ENCODE measurements at regions not wholly inside any gene's neighbourhood (a gene's known extent, or its start where the extent isn't known, plus 50 kb on each side); places are given as distances from the start of the nearest gene placed in this dataset.

DNA sequence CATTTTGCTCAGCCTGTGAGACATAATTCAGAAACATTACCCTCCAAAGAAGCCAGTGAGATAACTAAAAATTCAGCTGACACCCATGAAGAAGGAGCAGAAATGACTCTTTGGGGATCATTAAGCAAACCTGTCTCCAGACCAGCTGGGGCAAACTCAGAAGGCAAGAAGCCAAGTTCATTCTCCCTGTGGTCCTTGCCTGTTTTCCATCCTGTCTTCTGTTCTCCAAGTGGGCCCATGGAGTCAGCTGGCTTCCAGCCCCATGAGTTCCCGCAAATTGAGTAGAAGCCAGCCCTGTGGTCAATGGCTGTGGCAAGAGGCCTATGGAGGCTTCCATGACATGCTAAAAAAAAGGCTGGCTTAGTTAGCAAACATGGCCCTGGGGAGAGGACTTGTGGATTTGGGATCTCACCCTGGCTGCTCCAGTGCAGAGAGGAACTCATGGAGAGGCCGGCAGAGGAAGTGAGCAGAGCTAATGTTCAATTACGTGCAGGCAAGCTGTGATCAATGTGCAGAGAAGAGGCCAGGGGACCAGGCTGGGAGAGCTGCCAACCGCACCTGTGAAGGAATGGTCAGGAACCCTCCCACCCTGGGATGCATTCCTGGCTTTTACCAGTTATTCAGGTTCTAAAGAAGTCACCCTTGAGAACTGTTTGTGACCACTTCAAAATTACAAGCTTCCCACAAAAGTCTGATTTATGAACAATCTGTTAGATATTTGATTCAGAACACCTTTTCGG, 229.1 kb downstream of the TSHZ3 start:
- no peak for DNase-seq (ENCODE audit: low read depth in 2 of 2)

DNA sequence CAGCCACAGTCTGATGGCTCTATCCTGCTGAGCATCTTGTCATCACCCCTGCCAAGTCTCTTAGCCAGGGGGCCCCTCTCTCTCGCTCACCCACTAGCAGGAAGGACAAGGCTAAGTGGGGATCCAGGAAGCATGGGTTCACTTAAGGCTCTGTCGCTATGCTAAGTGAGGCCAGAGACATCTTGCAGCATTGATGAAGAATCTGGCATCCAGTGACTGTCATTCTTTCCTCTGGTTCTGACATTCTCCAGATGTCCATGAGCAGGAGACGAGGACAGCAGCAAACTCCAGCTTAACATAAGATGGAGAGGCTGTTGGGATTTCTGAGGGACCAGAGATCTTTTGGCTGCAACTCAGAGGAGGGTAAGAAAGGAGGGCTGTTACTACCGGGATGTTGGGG, 230.2 kb downstream of the TSHZ3 start:
- no peak for DNase-seq (ENCODE audit: low read depth in 2 of 2)

DNA sequence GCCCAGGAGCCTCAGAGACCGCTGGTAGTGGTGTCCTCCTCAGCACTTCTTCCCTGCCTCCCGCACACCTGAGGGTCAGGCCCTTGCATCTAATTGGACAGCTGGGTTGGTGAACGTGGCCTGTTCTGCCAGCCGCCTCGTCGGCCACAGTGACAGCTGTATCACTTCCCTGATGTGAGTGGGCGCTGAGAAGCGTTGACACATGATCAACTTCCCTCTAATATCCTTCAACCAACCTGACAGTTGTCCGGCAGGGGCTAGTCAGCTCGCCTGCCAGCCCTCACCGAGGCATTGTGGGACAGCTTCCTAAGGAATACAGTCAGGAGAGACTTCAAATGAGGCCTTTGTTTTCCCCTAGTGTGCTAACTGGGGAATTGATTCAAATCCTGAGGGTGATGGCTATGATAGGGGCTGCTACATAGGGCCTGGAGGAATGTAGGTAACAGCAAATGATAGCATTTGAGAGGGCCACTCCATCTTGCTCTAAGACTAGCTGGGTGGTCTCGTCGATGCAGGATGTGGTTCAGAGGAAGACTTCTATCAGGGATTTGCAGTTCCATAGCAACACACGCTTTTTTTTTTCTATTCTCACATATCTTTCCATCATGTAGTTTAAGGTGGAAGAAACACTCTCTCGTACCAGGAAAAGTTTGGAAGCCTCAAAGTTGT, 230.8 kb downstream of the TSHZ3 start:
- no peak for DNase-seq (ENCODE audit: low read depth in 2 of 2)

DNA sequence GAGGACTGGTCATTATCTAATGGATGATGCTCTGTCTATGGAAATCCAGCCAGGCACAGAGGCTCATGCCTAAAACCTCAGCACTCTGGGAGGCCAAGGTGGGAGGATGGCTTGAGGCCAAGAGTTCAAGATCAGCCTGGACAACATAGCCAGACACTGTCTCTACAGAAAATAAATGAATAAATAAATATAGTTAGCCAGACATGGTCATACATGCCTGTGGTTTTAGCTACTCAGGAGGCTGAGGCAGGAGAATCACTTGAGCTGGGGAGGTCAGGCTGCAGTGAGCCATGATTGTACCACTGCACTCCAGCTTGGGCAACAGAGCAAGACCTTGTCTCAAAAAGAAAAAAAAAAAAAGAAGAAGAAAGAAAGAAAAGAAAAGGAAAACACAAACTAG, 234.7 kb downstream of the TSHZ3 start:
- DNase-seq (ENCODE audit: low read depth in 2 of 2): no peak

DNA sequence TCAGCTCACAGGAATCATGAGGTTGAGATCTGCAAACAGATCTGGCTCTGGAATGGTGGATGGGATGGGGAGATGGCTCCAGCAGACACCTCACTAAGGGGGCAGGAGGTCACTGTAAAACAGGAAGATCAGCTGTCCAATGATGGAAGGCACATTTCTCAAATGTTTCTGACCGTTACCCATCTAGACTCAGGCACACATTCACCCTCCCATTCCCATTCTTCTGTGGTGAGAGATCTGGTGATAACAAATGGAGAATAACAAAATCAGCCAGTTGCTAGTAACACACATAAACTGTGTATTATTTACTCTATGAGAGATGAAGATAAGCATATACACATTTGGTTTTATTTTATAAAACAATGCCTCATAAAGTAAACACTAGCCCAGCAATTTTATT, 235.9 kb downstream of the TSHZ3 start:
- no peak for DNase-seq (ENCODE audit: low read depth in 2 of 2)

DNA sequence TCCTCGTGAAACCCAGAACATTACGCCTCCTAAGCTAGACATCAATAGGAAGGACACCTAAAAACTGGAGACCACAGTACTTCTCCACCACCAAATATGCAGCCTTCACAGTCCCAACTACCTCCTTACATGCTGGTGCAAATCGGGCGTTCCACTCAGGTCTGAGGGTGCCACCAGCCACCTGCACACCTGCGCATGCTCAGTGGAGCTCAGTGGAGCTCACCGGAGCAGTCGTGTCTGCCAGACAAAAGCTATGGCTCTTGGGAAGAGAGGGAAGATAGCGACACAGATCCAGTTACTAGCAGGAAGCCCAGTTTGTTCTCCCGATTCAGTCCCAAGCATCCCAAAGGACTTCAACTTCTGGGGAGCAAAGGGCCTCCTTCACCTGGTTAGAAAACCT, 237.1 kb downstream of the TSHZ3 start:
- no peak for DNase-seq (ENCODE audit: low read depth in 2 of 2)

DNA sequence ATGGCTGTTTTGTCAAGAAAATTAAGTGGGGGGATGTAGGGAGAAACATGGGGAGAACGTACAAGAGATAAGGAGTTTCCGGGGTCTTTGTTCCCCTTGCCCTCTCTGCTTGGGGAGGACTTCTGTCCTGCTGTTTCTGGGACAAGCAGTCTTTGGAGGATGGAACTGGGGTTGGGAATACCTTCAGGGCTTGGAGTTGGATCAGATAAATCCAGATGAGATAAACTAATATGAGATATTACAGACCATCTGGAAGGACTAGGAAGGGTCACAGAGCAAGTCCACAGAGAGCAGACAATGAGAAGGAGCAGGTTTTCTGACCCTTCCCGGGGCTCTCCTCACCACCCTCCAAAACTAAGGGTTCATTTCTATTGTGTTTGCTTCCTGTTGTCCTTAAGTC, 237.5 kb downstream of the TSHZ3 start:
- DNase-seq (ENCODE audit: low read depth in 2 of 2): no peak

DNA sequence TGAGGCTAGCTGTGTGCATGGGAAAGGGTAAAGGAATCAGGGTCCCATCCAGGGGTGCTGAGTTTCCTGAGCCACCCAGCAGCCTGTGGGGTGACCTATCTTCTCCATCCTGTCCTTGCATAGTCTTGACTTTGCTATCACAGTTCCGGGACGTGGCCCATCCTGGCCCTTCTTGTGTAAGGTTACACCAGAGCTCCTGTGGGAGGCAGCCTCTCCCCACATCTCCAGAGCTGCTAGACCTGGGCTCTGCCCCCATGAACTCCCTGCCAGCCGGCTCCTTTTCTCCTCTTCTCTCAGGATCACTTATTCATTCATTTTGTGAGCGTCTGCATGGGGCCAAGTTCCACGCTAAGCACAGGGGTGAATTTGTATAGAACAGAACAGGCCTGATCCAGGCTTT, 238.9 kb downstream of the TSHZ3 start:
- DNase-seq (ENCODE audit: low read depth in 2 of 2): no peak

DNA sequence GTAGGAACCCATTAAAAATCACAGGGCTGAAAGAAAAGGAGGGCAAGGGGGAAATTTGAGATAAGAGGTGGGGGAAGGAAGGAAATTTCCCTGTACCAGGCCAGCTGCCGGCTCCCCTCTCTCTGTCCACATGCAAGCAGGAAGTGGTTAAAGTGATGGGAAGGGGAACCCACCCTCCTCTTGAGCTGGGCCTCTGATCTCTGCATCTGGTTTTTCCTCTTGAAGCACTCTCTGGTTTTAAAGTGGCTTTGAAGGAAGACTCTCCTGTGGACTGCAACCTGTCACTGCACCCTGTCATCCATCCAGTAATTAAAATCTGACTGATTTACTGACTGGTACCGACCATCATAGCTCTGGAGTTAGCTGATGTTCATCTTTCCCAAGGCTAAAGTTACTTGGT, 239.6 kb downstream of the TSHZ3 start:
- no peak for DNase-seq (ENCODE audit: low read depth in 2 of 2)

DNA sequence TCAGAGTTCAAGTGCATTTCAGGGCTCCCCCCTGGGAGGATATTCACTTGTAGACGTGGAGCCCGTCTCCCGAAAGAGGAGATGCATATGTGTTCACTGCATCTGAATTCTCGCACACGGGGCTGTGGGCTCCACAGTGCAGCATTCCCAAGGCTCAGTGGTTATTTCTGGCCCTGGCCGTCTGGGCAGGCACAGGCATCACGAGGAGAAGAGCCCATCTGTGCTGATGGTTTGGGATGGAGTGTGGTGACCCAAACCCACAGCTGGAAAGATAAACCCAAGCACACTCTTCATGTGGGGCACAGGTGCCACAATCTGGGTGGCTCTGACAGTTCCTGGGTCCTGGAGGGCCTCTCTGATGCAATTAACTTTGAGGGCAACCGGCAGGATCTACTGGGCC, 242.1 kb downstream of the TSHZ3 start:
- DNase-seq (ENCODE audit: low read depth in 2 of 2): no peak

DNA sequence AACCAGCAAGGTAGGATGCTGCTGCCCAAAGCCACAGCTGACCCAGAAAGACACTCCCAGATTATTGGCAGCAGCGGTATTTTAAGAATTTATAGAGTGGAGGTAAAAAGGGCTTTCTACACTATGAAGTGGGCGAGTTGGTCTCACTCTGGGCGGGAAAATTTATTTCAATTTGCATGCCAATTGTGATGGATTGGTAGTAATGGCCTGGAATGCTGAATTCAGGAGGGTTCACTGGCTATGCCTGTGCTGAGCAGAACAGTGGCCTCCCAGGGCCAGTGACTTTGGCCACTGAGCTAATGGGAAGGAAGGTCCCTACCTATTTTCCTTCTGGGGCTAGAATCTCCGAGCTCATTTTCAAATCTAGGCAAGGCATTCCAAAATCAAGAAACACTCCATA, 243.5 kb downstream of the TSHZ3 start:
- DNase-seq (ENCODE audit: low read depth in 2 of 2): no peak

DNA sequence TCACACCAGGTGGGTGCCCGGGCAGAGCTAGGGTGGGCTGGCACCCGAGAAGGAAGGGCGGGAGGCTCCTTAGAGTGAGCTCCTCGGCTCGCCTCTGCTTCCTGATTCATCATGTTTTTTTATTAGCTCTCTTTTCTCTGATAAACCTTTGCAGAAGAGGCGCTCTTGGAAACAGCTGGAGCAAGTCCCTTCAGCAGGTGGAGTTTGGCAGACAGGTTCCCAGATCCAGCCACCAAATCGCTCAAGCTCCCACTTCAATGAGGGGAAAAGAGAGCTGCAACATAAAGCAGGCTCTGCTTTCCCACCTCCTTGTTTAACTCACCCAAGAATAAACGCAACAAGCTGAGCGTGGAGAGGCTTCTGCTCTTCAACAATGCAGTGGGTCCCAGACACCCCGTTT, 244.8 kb downstream of the TSHZ3 start:
- no peak for DNase-seq (ENCODE audit: low read depth in 2 of 2)

DNA sequence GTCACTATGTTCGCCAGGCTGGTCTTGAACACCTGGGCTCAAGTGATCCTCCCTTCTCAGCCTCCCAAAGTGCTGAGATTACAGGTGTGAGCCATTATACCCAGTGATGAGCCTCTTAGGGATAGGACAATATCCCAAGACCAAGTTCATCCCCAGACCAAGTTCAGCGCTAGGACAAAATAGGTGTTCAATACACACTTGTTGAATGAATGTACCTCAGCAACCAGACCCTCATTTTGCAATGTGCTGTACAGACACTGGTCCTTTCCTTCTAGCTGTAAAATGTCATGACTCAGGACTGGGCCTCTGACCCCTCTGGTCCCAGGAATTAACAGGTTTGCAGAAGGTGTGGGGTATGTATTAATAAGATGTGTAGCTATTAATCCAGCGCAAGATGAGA, 246.0 kb downstream of the TSHZ3 start:
- DNase-seq (ENCODE audit: low read depth in 2 of 2): no peak

DNA sequence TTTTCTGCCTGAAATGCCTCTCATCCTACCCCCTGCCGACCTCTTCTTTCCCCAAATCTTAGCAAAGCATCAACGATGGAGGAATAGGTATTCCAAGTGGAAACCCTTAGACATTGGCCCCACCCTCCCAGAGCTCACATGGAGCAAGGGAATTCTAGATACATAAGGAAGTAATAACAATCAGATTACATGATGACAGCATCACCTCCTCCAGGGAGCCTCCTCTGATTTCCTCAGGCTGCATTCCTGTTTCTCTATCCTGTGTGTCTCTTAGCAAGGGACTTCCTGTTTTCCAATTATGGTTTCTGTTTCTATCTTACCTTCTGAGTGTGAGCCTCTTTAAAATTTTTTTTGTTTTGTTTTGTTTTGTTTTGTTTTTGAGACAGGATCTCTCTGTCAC, 246.6 kb downstream of the TSHZ3 start:
- no peak for DNase-seq (ENCODE audit: low read depth in 2 of 2)

DNA sequence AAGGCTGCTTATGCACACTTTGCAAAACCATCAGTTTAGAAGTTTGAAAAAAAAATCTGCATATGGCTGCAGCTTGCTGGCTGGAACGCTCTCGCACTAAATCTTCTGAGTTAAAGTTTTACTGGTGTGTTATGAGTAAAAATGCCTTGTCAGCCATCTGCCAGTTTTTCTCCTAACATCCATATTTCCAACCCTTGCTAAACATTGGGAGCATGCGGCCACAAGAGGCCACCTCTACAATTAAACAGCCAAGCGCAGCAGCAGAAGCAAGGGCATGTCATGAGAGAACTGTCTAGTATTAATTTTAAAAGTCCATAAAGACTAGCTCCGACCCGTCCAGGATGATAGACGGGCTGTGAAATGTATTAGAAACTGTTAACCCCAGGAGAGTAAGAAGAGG, 248.3 kb downstream of the TSHZ3 start:
- no peak for DNase-seq (ENCODE audit: low read depth in 2 of 2)

DNA sequence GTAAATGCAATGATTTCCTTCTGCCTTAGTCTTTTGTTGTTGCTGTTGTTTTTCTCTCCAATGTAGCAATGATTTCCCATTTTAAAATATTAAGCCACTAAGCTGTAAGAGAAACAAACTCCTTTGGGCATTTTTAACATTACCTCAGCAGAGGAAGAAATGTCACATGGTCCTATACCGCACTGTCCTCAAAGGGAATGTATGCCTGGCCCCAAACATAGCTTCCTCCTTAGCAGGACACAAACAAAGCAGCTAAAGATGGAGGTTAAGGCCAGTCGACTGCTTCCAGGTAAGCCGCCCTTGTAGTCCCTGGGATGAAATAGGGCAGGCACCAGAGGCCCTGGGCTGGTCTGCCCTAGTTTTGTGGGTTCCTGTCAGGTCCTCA, 249.0 kb downstream of the TSHZ3 start:
- DNase-seq (ENCODE audit: low read depth in 2 of 2): no peak

DNA sequence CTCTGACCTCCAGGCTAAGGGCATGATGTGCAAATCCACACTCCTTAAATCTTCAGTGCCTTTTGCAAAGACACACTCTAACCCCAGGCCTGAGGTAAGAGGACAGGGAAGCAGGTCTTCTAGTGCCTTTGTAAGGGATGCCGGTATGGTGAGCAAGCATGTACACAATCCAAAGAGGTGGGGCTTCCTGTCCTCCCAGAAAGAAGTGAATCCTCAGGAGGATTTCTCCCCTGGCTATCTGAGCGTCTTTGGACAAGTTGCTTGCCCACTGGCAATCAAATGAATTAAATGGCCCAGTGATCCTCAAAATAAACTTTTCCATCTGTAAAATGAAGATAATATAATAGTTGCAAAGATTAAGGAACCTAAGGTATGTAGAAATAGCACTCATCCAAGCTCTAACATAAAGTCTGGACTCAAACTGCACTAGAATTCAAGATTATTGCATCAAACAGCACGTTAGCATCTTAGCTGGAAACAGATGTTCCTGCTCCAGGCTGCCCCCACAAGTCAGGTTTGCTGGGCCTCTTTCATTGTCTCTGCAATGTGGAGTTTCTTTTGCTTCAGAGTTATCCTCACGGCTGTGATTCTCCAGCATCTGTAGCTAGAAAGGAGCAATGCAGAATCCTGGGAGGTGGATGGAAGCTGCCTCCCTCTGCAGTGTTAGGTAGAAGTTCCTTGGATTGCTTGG, 249.6 kb downstream of the TSHZ3 start:
- no peak for DNase-seq (ENCODE audit: low read depth in 2 of 2)

DNA sequence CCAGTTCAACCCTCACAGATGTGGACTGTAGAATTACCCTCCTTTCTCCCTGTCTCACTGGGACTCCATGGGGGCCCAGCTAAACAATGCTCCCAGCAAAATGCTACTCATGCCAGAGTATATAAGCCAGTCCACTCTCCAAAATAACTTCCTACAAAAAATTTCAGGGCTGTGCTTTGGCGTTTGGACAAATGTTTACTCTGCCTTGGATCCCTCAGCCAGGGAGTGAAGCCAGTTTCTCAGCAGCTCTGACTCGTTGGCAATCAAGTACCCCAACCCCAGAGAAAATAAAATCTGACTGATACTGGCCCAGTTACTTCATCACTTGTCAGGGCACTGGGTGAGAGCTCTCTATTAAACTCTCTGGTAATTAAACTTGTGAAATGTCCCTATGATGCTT, 250.4 kb downstream of the TSHZ3 start:
- DNase-seq (ENCODE audit: low read depth in 2 of 2): no peak

DNA sequence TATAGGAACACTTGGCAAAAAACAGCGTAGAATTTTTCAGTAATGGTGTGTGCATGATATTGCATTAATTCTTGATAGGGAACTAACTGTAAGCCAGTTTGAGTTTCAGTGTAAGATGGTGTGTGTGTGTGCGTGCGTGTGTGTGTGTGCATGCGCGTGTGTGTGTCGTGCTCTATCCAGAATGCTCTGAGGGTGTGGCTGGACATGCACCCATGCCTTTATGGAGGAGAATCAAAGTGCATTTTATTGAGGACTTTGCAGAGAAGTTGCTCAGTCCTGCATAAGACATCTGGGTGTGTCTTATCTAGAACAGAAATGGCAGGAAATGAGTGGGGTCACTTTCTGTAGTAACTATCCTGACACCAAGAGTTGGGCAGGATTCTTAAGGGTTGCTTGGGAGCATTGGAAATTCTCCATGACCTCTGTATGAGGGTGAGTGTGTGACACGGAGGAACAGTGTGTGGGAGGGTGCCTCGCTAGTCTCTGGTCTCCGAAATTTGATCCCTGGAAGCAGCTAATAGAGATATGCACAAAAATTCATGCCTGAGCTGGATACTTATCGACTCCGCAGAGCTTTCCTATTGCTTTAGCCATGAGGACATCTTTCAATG, 252.2 kb downstream of the TSHZ3 start:
- DNase-seq (ENCODE audit: low read depth in 2 of 2): no peak

DNA sequence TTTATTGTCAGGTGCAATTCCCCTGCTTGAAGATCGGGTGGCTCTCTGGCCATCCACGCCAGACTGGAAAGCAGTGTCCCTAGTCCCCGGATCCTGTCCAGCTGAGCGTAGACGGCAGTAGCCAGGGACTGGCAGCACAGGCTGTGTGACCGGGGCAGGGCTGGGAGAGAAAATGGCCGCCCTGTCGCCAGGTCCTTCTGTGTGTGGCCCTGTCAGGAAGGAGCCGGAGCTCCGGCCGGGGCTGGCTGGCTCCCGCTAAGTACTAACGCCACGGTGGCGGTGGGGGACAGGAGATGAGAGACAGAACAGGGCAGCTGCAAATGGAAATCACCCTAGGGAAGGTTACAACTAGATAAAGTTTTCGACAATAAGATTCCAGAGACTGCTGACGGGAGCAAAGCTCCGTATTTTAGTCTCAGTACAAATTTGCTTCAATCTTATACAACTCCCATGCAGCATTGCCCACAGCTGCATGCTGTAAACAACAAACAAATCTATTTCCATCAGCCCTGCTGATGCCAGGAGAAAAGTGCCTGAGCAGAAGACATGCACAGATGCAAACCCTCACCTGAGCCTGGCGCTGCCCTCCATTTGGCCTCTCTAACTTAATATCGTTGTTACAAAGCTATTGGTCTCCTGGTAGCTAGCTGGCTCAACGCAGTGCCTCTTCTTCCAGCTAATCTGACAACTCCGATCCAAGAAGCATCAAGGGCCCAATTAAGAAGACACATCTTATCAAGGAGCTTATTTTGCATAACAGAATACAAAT, 253.0 kb downstream of the TSHZ3 start:
- DNase-seq (ENCODE audit: low read depth in 2 of 2): no peak

DNA sequence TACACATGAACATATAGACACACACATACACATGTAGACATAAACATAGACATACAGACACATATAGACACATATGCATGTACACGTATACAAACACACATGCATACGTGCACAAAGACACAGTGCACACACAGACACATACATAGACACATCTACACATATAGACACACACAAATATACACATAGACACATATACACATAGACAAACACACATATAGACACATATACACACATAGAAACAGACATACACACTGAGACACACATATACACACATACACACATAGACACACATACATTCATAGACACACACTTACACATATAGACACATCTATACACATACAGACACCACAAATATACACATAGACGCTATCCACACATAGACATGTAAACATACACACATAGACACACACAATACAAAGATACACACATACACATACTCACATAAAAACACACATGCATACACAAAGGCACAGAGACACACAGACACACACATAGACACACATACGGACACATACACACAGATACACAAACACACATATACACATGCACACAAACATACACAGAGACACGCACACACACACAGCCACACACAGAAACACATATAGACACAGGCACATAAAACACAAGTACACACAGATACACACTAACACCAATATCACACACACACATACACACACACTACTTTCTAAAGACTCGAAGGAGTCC, 254.0 kb downstream of the TSHZ3 start:
- DNase-seq (ENCODE audit: low read depth in 2 of 2): no peak

Data from stimulated activated CD8-positive, alpha-beta memory T cell treated with anti-CD3 and anti-CD28 coated beads, Interleukin-15, amount 100 ng/mL, for 48 hours (primary cell).